Endothelial cell of umbilical vein (primary cell): ENCODE measurements at regions not wholly inside any gene's neighbourhood (a gene's known extent, or its start where the extent isn't known, plus 50 kb on each side); places are given as distances from the start of the nearest gene placed in this dataset.

ENCODE experiments used
- BruUV-seq: library from RNA; stranded (reverse); fragments of 400-500 nt; replicated peaks from 2 replicates; lab custom pipeline; 2021; lab: Mats Ljungman, UMichigan
- CTCF ChIA-PET: fragments of 300-600, 350-600 bp; sonication (Branson Sonifier 250); formaldehyde crosslinking; loops from one replicate; lab custom pipeline; 2021; ENCODE audit warnings: antibody characterized with exemption, inconsistent platforms; lab: Charles Lee
- POLR2A ChIA-PET: fragments of 300-600, 350-600 bp; sonication (Branson Sonifier 250); formaldehyde crosslinking; loops from one replicate; lab custom pipeline; 2021; ENCODE audit warnings: antibody characterized with exemption, inconsistent platforms; lab: Charles Lee
- DNase-seq: peaks from one replicate; pipeline ENCODE4 v3.0.0-alpha.2; 2011; ENCODE audit warnings: low read depth, low spot score
- FAIRE-seq: peaks from 2 replicates; lab custom pipeline; 2011; peaks lifted over from hg19 to GRCh38; lab: Jason Lieb, UNC
- H2AFZ ChIP-seq: 2 replicates; pipeline ENCODE4 v1.6.0; 2012; ENCODE audit warnings: low read depth, low read length, control low read depth, inconsistent platforms
- H3K27ac ChIP-seq: 2 replicates; pipeline ENCODE4 v1.5.1; 2011; ENCODE audit warnings: low read depth, mild to moderate bottlenecking, control low read depth, low read length, moderate library complexity; ENCODE audit not compliant: insufficient read depth
- H3K27me3 ChIP-seq, 2 experiments: 2 replicates each; pipeline versions ENCODE4 v1.6.0 to v1.6.1; 2011; ENCODE audit warnings: low read length in 2 of 2, mixed read lengths in 1 of 2; ENCODE audit not compliant: control insufficient read depth in 2 of 2, insufficient read depth in 2 of 2
- H3K36me3 ChIP-seq, 2 experiments: 2 replicates in 1 of 2; 3 replicates in 1 of 2; pipeline ENCODE4 v1.5.1; 2011; ENCODE audit warnings: low read length in 2 of 2, mild to moderate bottlenecking in 1 of 2, moderate library complexity in 1 of 2; ENCODE audit not compliant: control insufficient read depth in 2 of 2, insufficient read depth in 2 of 2; ENCODE audit errors: extremely low read depth in 1 of 2
- H3K4me1 ChIP-seq: 3 replicates; pipeline ENCODE4 v1.5.1; 2011; ENCODE audit warnings: mild to moderate bottlenecking, low read length; ENCODE audit not compliant: control insufficient read depth, insufficient read depth; ENCODE audit errors: extremely low read depth
- H3K4me2 ChIP-seq: 2 replicates; pipeline ENCODE4 v1.6.1; 2011; ENCODE audit warnings: low read length, control low read depth, mixed read lengths; ENCODE audit not compliant: insufficient read depth
- H3K4me3 ChIP-seq, 3 experiments: fragments of 200-600 bp in 1 of 3; sonication (generic), shearing (Covaris generic) in 1 of 3; replicated peaks in 1 of 3; 2 replicates each; pipeline ENCODE4 v1.5.1; 2011 to 2016; ENCODE audit warnings: control low read depth in 3 of 3, low read length in 3 of 3, mild to moderate bottlenecking in 2 of 3, inconsistent platforms in 1 of 3, low read depth in 1 of 3, moderate library complexity in 1 of 3; ENCODE audit not compliant: insufficient read depth in 1 of 3
- H3K79me2 ChIP-seq: 2 replicates; pipeline ENCODE4 v1.6.0; 2012; ENCODE audit warnings: low read length, inconsistent platforms; ENCODE audit not compliant: control insufficient read depth, insufficient read depth
- H3K9ac ChIP-seq: replicated peaks from 2 replicates; pipeline ENCODE3; 2011; ENCODE audit warnings: low read length, control low read depth; ENCODE audit not compliant: insufficient read depth; ENCODE audit errors: extremely low read depth
- H3K9me1 ChIP-seq: replicated peaks from 3 replicates; pipeline ENCODE4 v1.6.0; 2011; ENCODE audit warnings: mild to moderate bottlenecking, low read length; ENCODE audit not compliant: control insufficient read depth, insufficient read depth; ENCODE audit errors: extremely low read depth
- H3K9me3 ChIP-seq: replicated peaks from 2 replicates; pipeline ENCODE4 v1.5.1; 2012; ENCODE audit warnings: low read length, inconsistent platforms; ENCODE audit not compliant: control insufficient read depth, insufficient read depth
- H4K20me1 ChIP-seq: replicated peaks from 2 replicates; pipeline ENCODE3; 2011; ENCODE audit warnings: mild to moderate bottlenecking, low read length; ENCODE audit not compliant: control insufficient read depth, insufficient read depth; ENCODE audit errors: extremely low read depth
- EZH2 ChIP-seq: IDR thresholded peaks from 2 replicates; pipeline ENCODE4 v1.6.1; 2012; ENCODE audit warnings: borderline replicate concordance, low read depth, mild to moderate bottlenecking, moderate library complexity, low read length, inconsistent platforms; ENCODE audit not compliant: severe bottlenecking
- FOS ChIP-seq: IDR thresholded peaks from 2 replicates; pipeline ENCODE4 v1.6.1; 2011; ENCODE audit warnings: mild to moderate bottlenecking, low read length, moderate library complexity, borderline replicate concordance; ENCODE audit not compliant: insufficient read depth
- GATA2 ChIP-seq: IDR thresholded peaks from 2 replicates; pipeline ENCODE4 v1.7.0; 2011; ENCODE audit warnings: low read depth, mild to moderate bottlenecking, moderate library complexity, mixed read lengths, low read length; ENCODE audit not compliant: insufficient read length, insufficient read depth
- MYC ChIP-seq: IDR thresholded peaks from one replicate; pipeline ENCODE4 v1.6.1; 2011; ENCODE audit warnings: mild to moderate bottlenecking, low read depth, low read length
- POLR2A ChIP-seq: IDR thresholded peaks from 2 replicates; pipeline ENCODE4 v1.6.1; 2012; ENCODE audit warnings: low read depth, mild to moderate bottlenecking, control low read depth, low read length
- POLR2AphosphoS5 ChIP-seq: IDR thresholded peaks from 2 replicates; pipeline ENCODE4 v1.6.1; 2012; ENCODE audit warnings: low read depth, mild to moderate bottlenecking, control low read depth, low read length, moderate library complexity; ENCODE audit not compliant: insufficient read depth
- dilution Hi-C: fragments of 300-500 bp; cut with MboI; formaldehyde crosslinking; loops from one replicate; pipeline ENCODE4 v1.15.0; 2019; ENCODE audit warnings: low sequenced_read_pairs; ENCODE audit not compliant: extremely low pct_ligation_motif_present
- intact Hi-C: fragments of 100-400 bp; cut with micrococcal nuclease; formaldehyde crosslinking; loops from one replicate; pipeline ENCODE4 v1.10.0; 2022
- TF ChIP-seq, protein P1 (sequence below): IDR thresholded peaks from 2 replicates; pipeline ENCODE4 v1.6.1; 2011; ENCODE audit not compliant: insufficient read depth, insufficient read length
- TF ChIP-seq, protein P2 (sequence below), 2 donors: IDR thresholded peaks; 1 replicate in 1 of 2; 2 replicates in 1 of 2; pipeline ENCODE4 v1.5.1; 2011; ENCODE audit warnings: low read length in 2 of 2, mild to moderate bottlenecking in 2 of 2, moderate library complexity in 2 of 2, control low read depth in 1 of 2, inconsistent platforms in 1 of 2, low read depth in 1 of 2; ENCODE audit not compliant: insufficient read depth in 1 of 2; ENCODE audit errors: extremely low read depth in 1 of 2

- ChIA-PET POLR2A (no interaction called here), CTCF (no interaction called here)
- Histone ChIP-seq H4K20me1 (no peaks in the 10 kb centered on the region), H3K4me2 (no peak overlapping the region), H3K27ac (no peak overlapping the region), H3K27me3 (peaks cover 0 to 10% of the 10 kb centered on the region in 2 experiments), H3K9me1 (no peaks in the 10 kb centered on the region), H3K9me3 (no peaks in the 10 kb centered on the region), H3K36me3 (no peaks in the 10 kb centered on the region), H3K79me2 (no peaks in the 10 kb centered on the region), H3K4me3 (no peak overlapping the region), H3K9ac (no peak overlapping the region), H3K4me1 (no peaks in the 10 kb centered on the region), H2AFZ (no peak overlapping the region)
- no TSS peak for BruUV-seq
- intact Hi-C loops, result no loop called here
- TF ChIP-seq POLR2AphosphoS5, result no peak
- TF ChIP-seq MYC, result no peak
- TF ChIP-seq FOS, result no peak
- TF ChIP-seq EZH2, result no peak
- no peak for TF ChIP-seq POLR2A
- TF ChIP-seq, protein P1, sequence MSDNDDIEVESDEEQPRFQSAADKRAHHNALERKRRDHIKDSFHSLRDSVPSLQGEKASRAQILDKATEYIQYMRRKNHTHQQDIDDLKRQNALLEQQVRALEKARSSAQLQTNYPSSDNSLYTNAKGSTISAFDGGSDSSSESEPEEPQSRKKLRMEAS, result no peak
- TF ChIP-seq GATA2, result no peak
- DNase-seq (no peak), FAIRE-seq (no peak)
- dilution Hi-C loops, result no loop called here
Observed at GRCh38 chr1:173362543-173362942, 114.6 kb upstream of the PRDX6 start.

- TF ChIP-seq, protein P2, sequence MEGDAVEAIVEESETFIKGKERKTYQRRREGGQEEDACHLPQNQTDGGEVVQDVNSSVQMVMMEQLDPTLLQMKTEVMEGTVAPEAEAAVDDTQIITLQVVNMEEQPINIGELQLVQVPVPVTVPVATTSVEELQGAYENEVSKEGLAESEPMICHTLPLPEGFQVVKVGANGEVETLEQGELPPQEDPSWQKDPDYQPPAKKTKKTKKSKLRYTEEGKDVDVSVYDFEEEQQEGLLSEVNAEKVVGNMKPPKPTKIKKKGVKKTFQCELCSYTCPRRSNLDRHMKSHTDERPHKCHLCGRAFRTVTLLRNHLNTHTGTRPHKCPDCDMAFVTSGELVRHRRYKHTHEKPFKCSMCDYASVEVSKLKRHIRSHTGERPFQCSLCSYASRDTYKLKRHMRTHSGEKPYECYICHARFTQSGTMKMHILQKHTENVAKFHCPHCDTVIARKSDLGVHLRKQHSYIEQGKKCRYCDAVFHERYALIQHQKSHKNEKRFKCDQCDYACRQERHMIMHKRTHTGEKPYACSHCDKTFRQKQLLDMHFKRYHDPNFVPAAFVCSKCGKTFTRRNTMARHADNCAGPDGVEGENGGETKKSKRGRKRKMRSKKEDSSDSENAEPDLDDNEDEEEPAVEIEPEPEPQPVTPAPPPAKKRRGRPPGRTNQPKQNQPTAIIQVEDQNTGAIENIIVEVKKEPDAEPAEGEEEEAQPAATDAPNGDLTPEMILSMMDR (IDR thresholded peaks at IDR 0.05; ENCODE audit: extremely low read depth in 1 of 2, insufficient read depth in 1 of 2, low read depth in 1 of 2, low read length in 2 of 2), result no peak
- H3K9me1 ChIP-seq, result no peaks in the 10 kb centered on the region
- no peaks in the 10 kb centered on the region for H3K9me3 ChIP-seq
- POLR2A ChIA-PET, result no interaction called here
- intact Hi-C loops, result no loop called here
- CTCF ChIA-PET, result no interaction called here
- peaks cover 0 to 10% of the 10 kb centered on the region in 2 experiments for H3K27me3 ChIP-seq
- H3K4me1 ChIP-seq, result no peaks in the 10 kb centered on the region
- H3K4me2 ChIP-seq, result no peak overlapping the region
- no peaks in the 10 kb centered on the region for H3K79me2 ChIP-seq
- H3K9ac ChIP-seq, result no peak overlapping the region
- no peaks in the 10 kb centered on the region for H4K20me1 ChIP-seq
- DNase-seq (no peak), FAIRE-seq (no peak)
- no TSS peak for BruUV-seq
- no peaks in the 10 kb centered on the region for H3K36me3 ChIP-seq
- dilution Hi-C loops, result no loop called here
- no peak overlapping the region for H3K27ac ChIP-seq
- no peak overlapping the region for H2AFZ ChIP-seq
- H3K4me3 ChIP-seq, result no peak overlapping the region
Observed at GRCh38 chr1:173364827-173365226, 112.3 kb upstream of the PRDX6 start.
